C4-2B (cell line): ENCODE measurements at regions not wholly inside any gene's neighbourhood (a gene's known extent, or its start where the extent isn't known, plus 50 kb on each side); places are given as distances from the start of the nearest gene placed in this dataset.

Experiments
- CTCF ChIP-seq: fragments of 450-650 bp; conservative IDR thresholded peaks from 2 replicates; pipeline ENCODE4 v1.5.1; 2017; ENCODE audit warnings: mild to moderate bottlenecking
- ZFX ChIP-seq: fragments of 450-650 bp; IDR thresholded peaks from 2 replicates; pipeline ENCODE4 v1.6.1; 2017

- no peak for TF ChIP-seq CTCF
- TF ChIP-seq ZFX, result no peak
These were observed 271.1 kb upstream of the CDH19 start for GRCh38 chr18:66874812-66875474.
